ENCODE measurements at regions not wholly inside any gene's neighbourhood (a gene's known extent, or its start where the extent isn't known, plus 50 kb on each side); places are given as distances from the start of the nearest gene placed in this dataset.
"Not testable (repeated sequence)": the region's sequence is repeated elsewhere in the genome, so short reads cannot be mapped to it uniquely, and the experiment has no call there.

DNA sequence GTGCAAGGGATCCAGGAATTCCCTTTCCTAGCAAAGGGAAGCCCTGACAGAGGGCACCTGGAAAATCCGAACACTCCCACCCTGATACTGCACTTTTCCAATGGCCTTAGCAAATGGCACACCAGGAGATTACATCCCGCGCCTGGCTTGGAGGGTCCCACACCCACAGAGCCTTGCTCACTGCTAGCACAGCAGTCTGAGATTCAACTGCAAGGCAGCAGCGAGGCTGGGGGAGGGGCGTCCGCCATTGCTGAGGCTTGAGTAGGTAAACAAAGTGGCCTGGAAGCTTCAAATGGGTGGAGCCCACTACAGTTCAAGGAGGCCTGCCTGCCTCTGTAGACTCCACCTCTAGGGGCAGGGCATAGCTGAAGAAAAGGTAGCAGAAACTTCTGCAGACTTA is 888.8 kb downstream of the RPS29 start:
- H3K4me1 Mint-ChIP-seq; H3K4me3 ChIP-seq (ENCODE audit: control insufficient read depth in 1 of 2, extremely low read depth in 1 of 2, low read length in 1 of 2); ATAC-seq (replicated peaks in 1 of 4); H3K27ac ChIP-seq (ENCODE audit: low read length); DNase-seq; H3K36me3 Mint-ChIP-seq; POLR2A ChIA-PET; H3K27me3 ChIP-seq (replicated peaks in 1 of 2; ENCODE audit: control insufficient read depth in 2 of 2, extremely low read depth in 1 of 2, insufficient read depth in 2 of 2, low read length in 1 of 2); H3K9me3 ChIP-seq; H3K27me3 Mint-ChIP-seq; CTCF ChIA-PET; H3K4me3 Mint-ChIP-seq; H3K36me3 ChIP-seq (ENCODE audit: control insufficient read depth in 2 of 2, extremely low read depth in 1 of 2, insufficient read depth in 1 of 2, low read length in 1 of 2); H3K4me1 ChIP-seq (ENCODE audit: control insufficient read depth in 1 of 2, extremely low read depth in 1 of 2, insufficient read depth in 2 of 2, low read length in 2 of 2); H3K27ac Mint-ChIP-seq: not testable (repeated sequence)
- H3K9me3 Mint-ChIP-seq, result peaks cover 2 to 19% (median 11%) of the 10 kb centered on the region in 3 donors
- WGBS (ENCODE audit: insufficient coverage), result 90% methylated on average over 2 of the region's 6 CpGs

DNA sequence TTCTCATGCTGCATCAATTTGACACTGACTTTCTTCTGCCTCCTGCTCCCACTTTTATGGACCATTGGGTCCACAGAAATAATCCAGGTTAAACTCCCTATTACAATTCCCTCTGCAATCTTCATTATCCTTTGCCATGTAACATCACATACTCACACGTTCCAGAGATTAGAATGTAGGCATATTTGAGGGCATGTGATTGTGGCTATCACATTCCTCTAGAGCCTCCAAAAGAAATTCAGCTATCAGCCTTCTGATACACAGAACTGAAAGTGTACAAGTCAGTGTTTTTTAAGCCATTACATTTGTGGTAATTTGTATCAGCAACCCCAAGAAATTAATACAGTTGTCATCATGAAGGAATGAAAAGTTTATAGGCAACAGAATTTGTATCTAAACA is 892.4 kb downstream of the RPS29 start:
- DNase-seq (no peak), ATAC-seq (replicated peaks in 1 of 4) (no peak)
- ChIA-PET CTCF (no interaction called here), POLR2A (no interaction called here)
- Mint-ChIP-seq H3K9me3 (peaks cover 0 to 12% (median 2%) of the 10 kb centered on the region in 3 donors), H3K27me3 (no peaks in the 10 kb centered on the region), H3K4me3 (no peak overlapping the region), H3K27ac (no peak overlapping the region), H3K4me1 (no peaks in the 10 kb centered on the region), H3K36me3 (no peaks in the 10 kb centered on the region)
- no peaks in the 10 kb centered on the region for H3K4me1 ChIP-seq (ENCODE audit: control insufficient read depth in 1 of 2, extremely low read depth in 1 of 2, insufficient read depth in 2 of 2, low read length in 2 of 2)
- no peaks in the 10 kb centered on the region for H3K27me3 ChIP-seq (replicated peaks in 1 of 2; ENCODE audit: control insufficient read depth in 2 of 2, extremely low read depth in 1 of 2, insufficient read depth in 2 of 2, low read length in 1 of 2)
- H3K27ac ChIP-seq (ENCODE audit: low read length), result no peak overlapping the region
- H3K4me3 ChIP-seq (ENCODE audit: control insufficient read depth in 1 of 2, extremely low read depth in 1 of 2, low read length in 1 of 2), result no peak overlapping the region
- H3K36me3 ChIP-seq (ENCODE audit: control insufficient read depth in 2 of 2, extremely low read depth in 1 of 2, insufficient read depth in 1 of 2, low read length in 1 of 2), result no peaks in the 10 kb centered on the region
- no CpG with 5 or more reads among the region's 1 CpG for WGBS (ENCODE audit: insufficient coverage)
- no peaks in the 10 kb centered on the region for H3K9me3 ChIP-seq

DNA sequence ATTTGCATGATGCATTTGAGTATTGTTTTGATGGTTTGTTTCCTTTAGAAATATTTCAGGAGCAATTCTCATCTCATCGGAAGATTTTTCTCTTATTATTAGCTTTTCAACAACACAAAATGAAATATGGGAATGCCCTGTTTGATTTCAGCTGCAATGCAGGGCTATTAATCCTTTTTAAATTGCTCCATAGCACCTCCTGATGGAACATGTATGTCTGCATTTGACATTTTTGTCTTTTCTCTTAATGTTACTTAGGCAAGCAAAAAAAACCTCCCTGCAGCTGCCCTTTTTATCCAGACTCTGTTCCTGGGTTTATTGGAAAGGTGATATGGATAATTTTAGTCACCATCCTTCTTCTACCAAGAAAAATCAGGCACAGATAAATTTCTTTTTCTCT is 895.8 kb downstream of the RPS29 start:
- no peaks in the 10 kb centered on the region for H3K27me3 ChIP-seq (replicated peaks in 1 of 2; ENCODE audit: control insufficient read depth in 2 of 2, extremely low read depth in 1 of 2, insufficient read depth in 2 of 2, low read length in 1 of 2)
- ATAC-seq (replicated peaks in 1 of 4) (no peak), DNase-seq (no peak)
- CTCF ChIA-PET, result no interaction called here
- no peaks in the 10 kb centered on the region for H3K36me3 ChIP-seq (ENCODE audit: control insufficient read depth in 2 of 2, extremely low read depth in 1 of 2, insufficient read depth in 1 of 2, low read length in 1 of 2)
- peaks cover 0 to 7% (median 5%) of the 10 kb centered on the region in 3 donors for H3K9me3 Mint-ChIP-seq
- no peak overlapping the region for H3K27ac Mint-ChIP-seq
- H3K36me3 Mint-ChIP-seq, result no peaks in the 10 kb centered on the region
- H3K9me3 ChIP-seq, result no peaks in the 10 kb centered on the region
- no CpG with 5 or more reads among the region's 1 CpG for WGBS (ENCODE audit: insufficient coverage)
- H3K27me3 Mint-ChIP-seq, result no peaks in the 10 kb centered on the region
- no peaks in the 10 kb centered on the region for H3K4me1 Mint-ChIP-seq
- no peak overlapping the region for H3K4me3 Mint-ChIP-seq
- POLR2A ChIA-PET, result no interaction called here
- no peak overlapping the region for H3K27ac ChIP-seq (ENCODE audit: low read length)
- no peak overlapping the region for H3K4me3 ChIP-seq (ENCODE audit: control insufficient read depth in 1 of 2, extremely low read depth in 1 of 2, low read length in 1 of 2)
- H3K4me1 ChIP-seq (ENCODE audit: control insufficient read depth in 1 of 2, extremely low read depth in 1 of 2, insufficient read depth in 2 of 2, low read length in 2 of 2), result no peaks in the 10 kb centered on the region

DNA sequence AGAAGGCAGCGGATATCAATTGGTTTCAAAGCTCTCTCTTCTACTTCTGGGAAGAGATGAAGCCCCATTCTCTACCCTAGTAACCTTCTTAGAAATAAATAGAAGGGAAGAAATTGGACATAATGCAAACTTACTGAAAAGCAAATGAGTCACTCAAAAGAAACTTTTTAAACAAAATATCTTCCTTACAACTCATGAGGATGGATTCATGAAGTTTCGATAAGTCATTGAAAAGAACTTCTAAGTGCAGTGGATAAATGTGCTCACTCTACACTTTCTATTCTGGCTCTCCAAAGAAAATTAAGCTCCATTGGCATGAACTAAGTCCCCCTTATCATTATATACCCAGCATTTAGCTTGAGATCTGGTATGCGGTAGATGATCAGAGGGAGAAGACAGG is 899.5 kb downstream of the RPS29 start:
- H3K9me3 Mint-ChIP-seq, result peaks cover 0 to 7% (median 3%) of the 10 kb centered on the region in 3 donors
- POLR2A ChIA-PET, result no interaction called here
- no peak for ATAC-seq (replicated peaks in 1 of 4)
- Histone ChIP-seq H3K36me3 (ENCODE audit: control insufficient read depth in 2 of 2, extremely low read depth in 1 of 2, insufficient read depth in 1 of 2, low read length in 1 of 2) (no peaks in the 10 kb centered on the region), H3K4me1 (ENCODE audit: control insufficient read depth in 1 of 2, extremely low read depth in 1 of 2, insufficient read depth in 2 of 2, low read length in 2 of 2) (no peaks in the 10 kb centered on the region), H3K27me3 (replicated peaks in 1 of 2; ENCODE audit: control insufficient read depth in 2 of 2, extremely low read depth in 1 of 2, insufficient read depth in 2 of 2, low read length in 1 of 2) (no peaks in the 10 kb centered on the region), H3K9me3 (no peaks in the 10 kb centered on the region), H3K27ac (ENCODE audit: low read length) (no peak overlapping the region), H3K4me3 (ENCODE audit: control insufficient read depth in 1 of 2, extremely low read depth in 1 of 2, low read length in 1 of 2) (no peak overlapping the region)
- WGBS (ENCODE audit: insufficient coverage), result no CpG with 5 or more reads among the region's 3 CpGs
- H3K36me3 Mint-ChIP-seq, result no peaks in the 10 kb centered on the region
- no peaks in the 10 kb centered on the region for H3K4me1 Mint-ChIP-seq
- CTCF ChIA-PET, result no interaction called here
- H3K27ac Mint-ChIP-seq, result no peak overlapping the region
- H3K27me3 Mint-ChIP-seq, result no peaks in the 10 kb centered on the region
- no peak overlapping the region for H3K4me3 Mint-ChIP-seq
- no peak for DNase-seq

DNA sequence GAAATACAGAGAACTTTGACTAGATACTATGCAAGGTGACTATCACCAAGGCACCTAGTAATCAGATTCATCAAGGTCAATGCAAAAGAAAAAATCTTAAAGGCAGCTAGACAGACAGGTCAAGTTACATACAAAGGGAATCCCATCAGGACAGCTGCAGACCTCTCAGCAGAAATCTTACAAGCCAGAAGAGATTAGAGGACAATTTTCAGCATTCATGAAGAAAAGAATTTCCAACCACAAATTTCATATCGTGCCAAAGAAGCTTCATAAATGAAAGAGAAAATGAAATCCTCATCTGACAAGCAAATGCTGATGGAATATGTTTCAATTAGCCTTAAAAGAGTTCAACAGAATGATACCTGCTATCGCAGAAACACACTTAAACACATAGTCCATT is 913.7 kb downstream of the RPS29 start:
- no peak overlapping the region for H3K27ac ChIP-seq (ENCODE audit: low read length)
- H3K36me3 ChIP-seq (ENCODE audit: control insufficient read depth in 2 of 2, extremely low read depth in 1 of 2, insufficient read depth in 1 of 2, low read length in 1 of 2), result no peaks in the 10 kb centered on the region
- ATAC-seq (replicated peaks in 1 of 4) (no peak), DNase-seq (no peak)
- Mint-ChIP-seq H3K4me1 (no peaks in the 10 kb centered on the region), H3K9me3 (peaks cover 9 to 33% (median 14%) of the 10 kb centered on the region in 3 donors), H3K27ac (no peak overlapping the region), H3K27me3 (no peaks in the 10 kb centered on the region), H3K4me3 (no peak overlapping the region), H3K36me3 (no peaks in the 10 kb centered on the region)
- ChIA-PET CTCF (no interaction called here), POLR2A (no interaction called here)
- no peak overlapping the region for H3K4me3 ChIP-seq (ENCODE audit: control insufficient read depth in 1 of 2, extremely low read depth in 1 of 2, low read length in 1 of 2)
- H3K27me3 ChIP-seq (replicated peaks in 1 of 2; ENCODE audit: control insufficient read depth in 2 of 2, extremely low read depth in 1 of 2, insufficient read depth in 2 of 2, low read length in 1 of 2), result peaks cover 0 to 3% of the 10 kb centered on the region in 2 experiments
- H3K4me1 ChIP-seq (ENCODE audit: control insufficient read depth in 1 of 2, extremely low read depth in 1 of 2, insufficient read depth in 2 of 2, low read length in 2 of 2), result peaks cover 0 to 2% of the 10 kb centered on the region in 2 experiments
- no peaks in the 10 kb centered on the region for H3K9me3 ChIP-seq
- no CpG with 5 or more reads among the region's 2 CpGs for WGBS (ENCODE audit: insufficient coverage)

DNA sequence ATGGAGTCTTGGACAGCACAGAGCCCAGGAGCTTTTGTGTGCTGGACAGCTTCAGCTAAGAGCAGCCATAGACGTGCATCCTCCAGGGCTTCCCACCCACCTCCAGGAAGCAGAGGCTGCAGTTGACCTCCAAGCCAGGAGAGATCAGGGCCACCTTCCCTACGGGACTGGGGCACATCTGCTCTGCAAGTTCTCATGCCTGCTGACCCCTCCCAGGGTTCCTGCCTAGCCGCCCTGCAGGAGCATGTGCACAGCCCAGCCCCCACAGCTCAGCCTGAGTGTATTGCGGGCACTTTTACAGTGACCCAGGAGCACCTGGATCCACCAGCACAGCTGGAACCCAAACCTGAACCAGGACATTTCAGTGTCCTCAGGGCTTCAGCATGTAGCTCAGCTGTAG is 915.2 kb downstream of the RPS29 start:
- 72% methylated on average over 4 of the region's 4 CpGs for WGBS (ENCODE audit: insufficient coverage)
- H3K9me3 Mint-ChIP-seq, result peaks cover 6 to 33% (median 12%) of the 10 kb centered on the region in 3 donors
- H3K9me3 ChIP-seq, result no peaks in the 10 kb centered on the region

DNA sequence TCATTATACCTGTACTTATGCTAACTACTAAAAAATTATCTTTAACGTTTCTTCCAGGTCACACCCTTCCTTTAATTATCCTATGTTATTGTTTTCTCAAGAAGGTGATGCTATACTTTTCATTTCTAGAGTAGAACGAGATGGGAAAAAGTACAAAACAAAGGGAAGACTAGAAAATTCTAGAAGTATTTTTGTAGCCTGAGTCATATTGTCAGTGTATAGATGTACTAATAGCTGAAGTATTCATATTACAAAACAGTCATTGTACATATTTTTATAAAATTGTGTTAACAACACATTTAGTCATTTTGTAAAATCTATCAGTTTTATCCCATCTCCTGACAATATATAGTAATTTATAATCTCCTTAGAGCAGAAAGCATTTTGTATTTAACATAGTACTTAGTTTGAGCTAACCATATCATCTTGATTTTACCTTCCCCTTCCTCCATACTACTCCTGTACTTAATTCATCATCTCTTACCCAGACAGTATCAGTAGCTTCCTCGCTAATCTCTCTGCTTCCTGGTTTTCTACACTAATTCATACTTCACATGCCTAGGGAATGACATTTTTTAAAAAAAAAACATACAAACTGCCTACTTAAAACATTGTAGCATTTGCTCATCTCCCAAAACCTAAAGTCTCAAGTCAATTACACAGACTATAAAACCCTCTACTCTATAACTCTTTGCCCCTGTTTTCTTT is 920.9 kb downstream of the RPS29 start:
- ChIA-PET CTCF (no interaction called here), POLR2A (no interaction called here)
- Histone ChIP-seq H3K27ac (ENCODE audit: low read length) (no peak overlapping the region), H3K9me3 (no peaks in the 10 kb centered on the region), H3K4me3 (ENCODE audit: control insufficient read depth in 1 of 2, extremely low read depth in 1 of 2, low read length in 1 of 2) (no peak overlapping the region), H3K4me1 (ENCODE audit: control insufficient read depth in 1 of 2, extremely low read depth in 1 of 2, insufficient read depth in 2 of 2, low read length in 2 of 2) (peaks cover 0 to 2% of the 10 kb centered on the region in 2 experiments), H3K27me3 (replicated peaks in 1 of 2; ENCODE audit: control insufficient read depth in 2 of 2, extremely low read depth in 1 of 2, insufficient read depth in 2 of 2, low read length in 1 of 2) (no peaks in the 10 kb centered on the region), H3K36me3 (ENCODE audit: control insufficient read depth in 2 of 2, extremely low read depth in 1 of 2, insufficient read depth in 1 of 2, low read length in 1 of 2) (no peaks in the 10 kb centered on the region)
- DNase-seq, result no peak
- no peaks in the 10 kb centered on the region for H3K36me3 Mint-ChIP-seq
- H3K4me1 Mint-ChIP-seq, result no peaks in the 10 kb centered on the region
- H3K27me3 Mint-ChIP-seq, result no peaks in the 10 kb centered on the region
- H3K9me3 Mint-ChIP-seq, result peaks cover 2 to 7% (median 4%) of the 10 kb centered on the region in 3 donors
- ATAC-seq (replicated peaks in 1 of 4), result no peak
- WGBS (ENCODE audit: insufficient coverage), result 83% methylated on average over 1 of the region's 3 CpGs
- H3K27ac Mint-ChIP-seq, result no peak overlapping the region
- no peak overlapping the region for H3K4me3 Mint-ChIP-seq

More for the DNA sequence above, 915.2 kb downstream of the RPS29 start:
- ChIA-PET CTCF (no interaction called here), POLR2A (no interaction called here)
- DNase-seq (no peak), ATAC-seq (replicated peaks in 1 of 4) (no peak)
- Histone ChIP-seq H3K4me3 (ENCODE audit: control insufficient read depth in 1 of 2, extremely low read depth in 1 of 2, low read length in 1 of 2) (no peak overlapping the region), H3K27ac (ENCODE audit: low read length) (no peak overlapping the region), H3K36me3 (ENCODE audit: control insufficient read depth in 2 of 2, extremely low read depth in 1 of 2, insufficient read depth in 1 of 2, low read length in 1 of 2) (no peaks in the 10 kb centered on the region), H3K4me1 (ENCODE audit: control insufficient read depth in 1 of 2, extremely low read depth in 1 of 2, insufficient read depth in 2 of 2, low read length in 2 of 2) (peaks cover 0 to 2% of the 10 kb centered on the region in 2 experiments), H3K27me3 (replicated peaks in 1 of 2; ENCODE audit: control insufficient read depth in 2 of 2, extremely low read depth in 1 of 2, insufficient read depth in 2 of 2, low read length in 1 of 2) (peaks cover 0 to 3% of the 10 kb centered on the region in 2 experiments)
- Mint-ChIP-seq H3K27ac (no peak overlapping the region), H3K4me1 (no peaks in the 10 kb centered on the region), H3K27me3 (no peaks in the 10 kb centered on the region), H3K4me3 (no peak overlapping the region), H3K36me3 (no peaks in the 10 kb centered on the region)
